ENCODE measurements at regions not wholly inside any gene's neighbourhood (a gene's known extent, or its start where the extent isn't known, plus 50 kb on each side); places are given as distances from the start of the nearest gene placed in this dataset.

- Histone ChIP-seq H3K4me3 (no peak overlapping the region), H3K4me1 (no peaks in the 10 kb centered on the region), H3K27me3 (no peaks in the 10 kb centered on the region), H3K27ac (no peak overlapping the region), H3K36me3 (no peaks in the 10 kb centered on the region), H3K9me3 (no peaks in the 10 kb centered on the region)
- TF ChIP-seq POLR2A (IDR thresholded peaks at IDR 0.05), result no peak
- DNase-seq (ENCODE audit: extremely low spot score in 2 of 2), result no peak
- intact Hi-C loops (cut with DNase I), result no loop called here
Observed at GRCh38 chr5:111013011-111013410, 58.5 kb upstream of the TSLP start.

GRCh38 chr5:111016801-111017200 is 54.7 kb upstream of the TSLP start:
- H3K36me3 ChIP-seq, result no peaks in the 10 kb centered on the region
- H3K27ac ChIP-seq, result no peak overlapping the region
- H3K27me3 ChIP-seq, result no peaks in the 10 kb centered on the region
- DNase-seq (ENCODE audit: extremely low spot score in 2 of 2), result no peak
- no peaks in the 10 kb centered on the region for H3K9me3 ChIP-seq
- intact Hi-C loops (cut with DNase I), result no loop called here
- H3K4me1 ChIP-seq, result no peaks in the 10 kb centered on the region
- no peak overlapping the region for H3K4me3 ChIP-seq
- TF ChIP-seq POLR2AphosphoS5 (IDR thresholded peaks at IDR 0.05; ENCODE audit: insufficient read depth in 1 of 2, low read depth in 1 of 2) (no peak), POLR2A (IDR thresholded peaks at IDR 0.05) (no peak), CTCF (IDR thresholded peaks at IDR 0.05) (no peak)

DNA sequence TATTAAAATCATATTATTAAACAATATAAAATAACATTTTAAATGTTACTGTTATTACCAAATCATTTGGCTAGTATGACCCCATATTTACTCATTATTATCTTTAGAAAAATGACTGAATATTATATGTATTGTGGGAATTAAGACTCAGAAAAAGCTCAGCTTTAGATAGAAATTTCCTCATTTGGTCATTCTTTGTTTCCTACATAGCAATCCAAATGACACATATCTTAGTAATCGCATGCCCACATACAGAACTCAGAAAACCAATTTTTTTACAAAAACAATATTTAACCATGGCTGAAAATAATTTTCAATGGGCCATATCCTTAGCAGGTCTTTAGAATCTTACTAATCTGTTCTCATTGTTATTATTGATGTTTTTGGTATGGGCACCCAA is 53.8 kb upstream of the TSLP start:
- H3K27ac ChIP-seq, result no peak overlapping the region
- H3K36me3 ChIP-seq, result no peaks in the 10 kb centered on the region
- no peaks in the 10 kb centered on the region for H3K4me1 ChIP-seq
- no peak for TF ChIP-seq POLR2A (IDR thresholded peaks at IDR 0.05)
- no peak for TF ChIP-seq POLR2AphosphoS5 (IDR thresholded peaks at IDR 0.05; ENCODE audit: insufficient read depth in 1 of 2, low read depth in 1 of 2)
- TF ChIP-seq CTCF (IDR thresholded peaks at IDR 0.05), result no peak
- H3K27me3 ChIP-seq, result no peaks in the 10 kb centered on the region
- H3K4me3 ChIP-seq, result no peak overlapping the region
- intact Hi-C loops (cut with DNase I), result no loop called here
- no peak for DNase-seq (ENCODE audit: extremely low spot score in 2 of 2)
- H3K9me3 ChIP-seq, result no peaks in the 10 kb centered on the region
